GM06990 (cell line): ENCODE measurements at regions not wholly inside any gene's neighbourhood (a gene's known extent, or its start where the extent isn't known, plus 50 kb on each side); places are given as distances from the start of the nearest gene placed in this dataset.

Experiments used
- DNase-seq: peaks from one replicate; pipeline ENCODE4 v3.0.0-alpha.2; 2011; ENCODE audit not compliant: insufficient read length; ENCODE audit errors: extremely low read depth
- H3K27me3 ChIP-seq: replicated peaks from 2 replicates; pipeline ENCODE4 v1.6.0; 2011; ENCODE audit warnings: low read length; ENCODE audit not compliant: control insufficient read depth, insufficient read depth
- H3K36me3 ChIP-seq: 2 replicates; pipeline ENCODE4 v1.5.1; 2011; ENCODE audit warnings: low read length; ENCODE audit not compliant: control insufficient read depth, insufficient read depth
- H3K4me3 ChIP-seq: replicated peaks from 2 replicates; pipeline ENCODE4 v1.5.1; 2011; ENCODE audit warnings: low read depth, mild to moderate bottlenecking, control low read depth, low read length
- CTCF ChIP-seq: IDR thresholded peaks from 2 replicates; pipeline ENCODE4 v1.5.1; 2011; ENCODE audit warnings: low read length, control low read depth, mild to moderate bottlenecking, inconsistent platforms; ENCODE audit not compliant: insufficient read depth, poor library complexity, severe bottlenecking

- no peak for DNase-seq
- H3K4me3 ChIP-seq: no peak overlapping the region
- H3K36me3 ChIP-seq: no peaks in the 10 kb centered on the region
- TF ChIP-seq CTCF: no peak
- H3K27me3 ChIP-seq: no peaks in the 10 kb centered on the region
These were observed 462.8 kb downstream of the ISL1 start for GRCh38 chr5:51846015-51846414.

- TF ChIP-seq CTCF: no peak
- Histone ChIP-seq H3K36me3 (no peaks in the 10 kb centered on the region), H3K4me3 (no peak overlapping the region), H3K27me3 (no peaks in the 10 kb centered on the region)
- DNase-seq: no peak
These were observed 476.4 kb downstream of the ISL1 start for GRCh38 chr5:51859624-51860023.

DNA sequence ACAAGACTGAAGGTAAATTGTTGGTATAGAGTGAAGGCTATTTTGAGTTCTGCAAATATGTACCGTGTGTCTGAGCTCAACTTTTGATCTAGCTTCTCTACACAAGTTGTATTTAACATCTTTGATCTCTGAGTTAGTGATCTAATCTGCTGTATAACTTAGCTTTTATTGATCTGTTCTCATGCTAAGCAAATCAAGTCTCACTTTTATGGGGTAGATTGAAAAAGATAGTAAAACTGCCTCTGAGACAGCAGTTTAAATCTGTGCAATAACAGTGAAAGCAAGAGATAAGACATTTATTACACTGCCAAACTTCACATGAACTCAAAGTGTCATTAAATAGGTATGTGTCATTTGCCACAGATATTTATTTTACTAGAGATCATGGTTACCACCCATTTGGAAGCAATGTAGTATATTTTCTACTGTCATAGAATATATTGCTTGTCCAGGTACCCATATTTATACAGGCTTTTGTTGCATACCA lies 477.3 kb downstream of the ISL1 start:
- DNase-seq: no peak
- TF ChIP-seq CTCF: no peak
- Histone ChIP-seq H3K4me3 (no peak overlapping the region), H3K27me3 (no peaks in the 10 kb centered on the region), H3K36me3 (no peaks in the 10 kb centered on the region)

- Histone ChIP-seq H3K4me3 (no peak overlapping the region), H3K27me3 (no peaks in the 10 kb centered on the region), H3K36me3 (no peaks in the 10 kb centered on the region)
- TF ChIP-seq CTCF: no peak
- DNase-seq: no peak
These were observed 488.9 kb downstream of the ISL1 start for GRCh38 chr5:51872144-51872543.

- TF ChIP-seq CTCF: no peak
- H3K36me3 ChIP-seq: no peaks in the 10 kb centered on the region
- H3K27me3 ChIP-seq: no peaks in the 10 kb centered on the region
- no peak overlapping the region for H3K4me3 ChIP-seq
- no peak for DNase-seq
These were observed 498.7 kb downstream of the ISL1 start for GRCh38 chr5:51881901-51882300.

- Histone ChIP-seq H3K27me3 (no peaks in the 10 kb centered on the region), H3K4me3 (no peak overlapping the region), H3K36me3 (no peaks in the 10 kb centered on the region)
- no peak for TF ChIP-seq CTCF
- no peak for DNase-seq
These were observed 499.4 kb downstream of the ISL1 start for GRCh38 chr5:51882647-51883046.
